Testis (tissue), 2 donors: ENCODE measurements at regions not wholly inside any gene's neighbourhood (a gene's known extent, or its start where the extent isn't known, plus 50 kb on each side); places are given as distances from the start of the nearest gene placed in this dataset.

ENCODE experiments used
- CTCF ChIP-seq, 3 experiments: fragments of 450-650 bp in 2 of 3; fragments of 200-600 bp in 1 of 3; sonication (generic) in 1 of 3; IDR thresholded peaks; one replicate each; pipeline ENCODE4 v1.5.1; 2016 to 2019; ENCODE audit warnings: antibody characterized with exemption in 3 of 3, mild to moderate bottlenecking in 2 of 3, moderate library complexity in 1 of 3
- POLR2A ChIP-seq: fragments of 450-650 bp; IDR thresholded peaks from one replicate; pipeline ENCODE4 v1.6.1; 2017; ENCODE audit warnings: antibody characterized with exemption, mild to moderate bottlenecking, moderate library complexity

GRCh38 chr2:59853032-59853431 is 700.4 kb downstream of the BCL11A start:
- no peak for TF ChIP-seq CTCF (IDR thresholded peaks at IDR 0.05)
- no peak for TF ChIP-seq POLR2A
